Right kidney (tissue), 1 donor: ENCODE measurements at regions not wholly inside any gene's neighbourhood (a gene's known extent, or its start where the extent isn't known, plus 50 kb on each side); places are given as distances from the start of the nearest gene placed in this dataset.

ENCODE experiments used
- DNase-seq: peaks from one replicate; pipeline ENCODE4 v3.0.0-alpha.2; 2016

DNA sequence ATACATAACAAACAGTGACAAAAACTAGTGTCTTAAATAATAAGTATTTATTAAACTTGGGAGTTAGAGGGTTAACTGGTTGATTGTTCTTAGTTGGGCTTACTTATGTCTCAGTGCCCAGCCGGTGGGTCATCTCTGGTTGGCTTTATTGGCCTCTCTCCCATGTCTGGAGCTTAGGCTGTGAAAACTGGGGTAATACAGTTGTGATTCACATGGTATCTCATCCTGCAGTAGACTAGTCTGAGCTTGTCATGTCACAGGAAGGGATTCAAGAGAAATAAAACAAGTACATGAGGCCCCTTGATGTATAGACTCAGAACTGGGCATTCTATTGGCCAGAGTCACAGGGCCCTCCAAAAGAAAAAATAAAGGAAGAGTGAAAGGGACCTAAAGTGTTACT is 466.4 kb upstream of the SMC2 start:
- no peak for DNase-seq

DNA sequence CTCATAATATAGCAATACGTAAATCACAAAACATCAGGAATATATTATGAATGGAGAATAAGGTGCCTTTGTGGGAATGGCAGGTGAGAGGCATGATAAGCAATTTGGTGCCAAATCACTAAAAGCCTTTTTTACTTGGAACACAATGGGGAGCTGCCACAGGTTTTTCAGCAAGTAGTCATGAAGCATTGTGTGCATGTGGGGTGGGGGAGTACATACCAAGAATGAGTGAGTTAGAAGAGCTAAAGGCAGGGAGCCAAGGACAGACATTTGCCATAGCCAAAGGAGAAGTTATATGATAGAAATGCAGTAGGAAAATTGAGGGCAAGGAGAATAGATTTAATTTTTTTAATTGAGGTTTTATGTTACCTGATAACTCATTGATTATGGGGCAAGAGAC is 445.0 kb upstream of the SMC2 start:
- no peak for DNase-seq

DNA sequence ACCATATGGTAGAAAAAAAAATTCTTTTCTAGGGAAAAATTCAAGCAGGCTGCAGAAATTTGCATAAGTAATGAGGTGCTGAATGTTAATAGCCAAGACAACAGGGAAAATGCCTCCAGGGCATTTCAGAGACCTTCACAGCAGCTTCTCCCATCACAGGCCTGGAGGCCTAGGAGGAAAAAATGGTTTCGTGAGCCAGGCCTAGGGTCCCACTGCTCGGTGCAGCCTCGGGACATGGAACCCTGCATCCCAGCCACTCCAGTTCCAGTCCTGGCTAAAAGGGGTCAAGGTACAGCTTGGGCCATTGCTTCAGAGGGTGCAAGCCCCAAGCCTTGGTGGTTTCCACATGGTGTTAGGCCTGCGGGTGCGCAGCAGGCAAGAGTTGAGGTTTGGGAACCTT is 436.0 kb upstream of the SMC2 start:
- no peak for DNase-seq

DNA sequence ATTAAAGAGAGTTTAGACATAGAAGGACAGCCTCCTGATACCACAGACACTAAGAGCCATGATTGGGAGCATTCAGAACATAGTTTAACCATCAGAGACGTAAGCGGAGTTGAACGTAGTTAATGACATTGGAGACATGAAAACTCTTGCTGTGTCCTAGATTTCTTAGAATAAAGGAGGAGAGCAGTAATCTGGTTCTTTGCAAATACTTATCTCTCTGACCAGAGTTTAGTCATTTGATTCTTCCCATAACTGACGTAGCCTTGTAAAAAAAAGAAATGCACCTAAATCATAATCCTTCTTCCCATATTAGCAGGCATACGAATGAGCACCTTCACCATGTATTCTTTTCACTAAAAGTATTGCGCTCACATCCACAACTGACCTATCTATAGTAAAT is 433.3 kb upstream of the SMC2 start:
- DNase-seq, result no peak

DNA sequence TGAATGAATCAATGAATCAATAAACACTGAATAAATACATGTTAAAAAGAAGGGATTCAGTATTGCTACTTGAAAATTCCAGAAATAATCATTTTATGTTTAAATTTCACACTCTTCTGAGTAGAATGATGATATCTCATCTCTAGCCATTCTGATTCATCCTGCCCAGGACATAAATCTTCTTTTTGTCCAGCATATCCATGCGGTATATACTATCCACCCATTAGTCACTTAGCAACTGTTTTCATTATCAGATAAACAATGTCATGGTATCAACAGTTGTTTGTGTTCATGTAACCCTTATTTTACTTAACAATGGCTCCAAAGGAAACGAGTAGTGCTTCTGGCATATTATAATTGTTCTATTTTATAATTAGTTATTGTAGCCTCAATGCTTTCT is 432.4 kb upstream of the SMC2 start:
- DNase-seq, result no peak

DNA sequence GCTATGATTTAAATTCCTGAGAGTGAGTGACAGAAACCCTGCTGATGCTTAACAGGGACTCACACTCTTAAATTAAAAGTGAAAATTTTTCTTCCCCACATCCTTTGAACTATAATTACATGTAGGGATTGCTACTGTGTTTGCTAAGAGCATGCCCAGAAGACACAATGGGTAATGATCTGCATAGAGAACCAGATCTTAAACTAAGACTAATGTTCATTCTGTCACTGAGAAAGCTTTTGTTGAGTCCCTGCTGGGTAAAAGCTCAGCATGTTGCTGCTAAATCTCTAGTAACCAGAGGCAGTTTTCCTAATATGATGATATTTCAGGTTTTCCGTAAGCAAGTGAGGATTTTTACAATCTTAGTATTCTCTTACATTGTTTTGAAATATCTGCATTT is 424.8 kb upstream of the SMC2 start:
- no peak for DNase-seq

DNA sequence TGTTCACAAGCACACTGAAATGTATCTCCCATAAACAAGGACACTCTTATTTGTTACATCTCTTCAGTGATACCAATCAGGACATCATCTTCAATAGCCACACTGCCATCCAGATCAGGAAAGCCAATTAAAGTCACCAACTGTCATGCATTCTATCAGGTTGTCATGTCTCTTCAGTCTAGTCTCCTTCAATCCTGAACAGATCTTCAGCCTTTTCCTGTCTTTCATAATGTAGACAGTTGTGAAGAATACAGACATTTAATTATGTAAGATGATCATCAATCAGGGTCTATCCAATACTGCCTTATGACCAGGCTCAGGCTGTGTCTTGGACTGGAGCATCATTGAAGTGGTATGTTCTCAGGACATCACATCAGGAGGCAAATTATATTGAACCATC is 419.8 kb upstream of the SMC2 start:
- DNase-seq, result no peak

DNA sequence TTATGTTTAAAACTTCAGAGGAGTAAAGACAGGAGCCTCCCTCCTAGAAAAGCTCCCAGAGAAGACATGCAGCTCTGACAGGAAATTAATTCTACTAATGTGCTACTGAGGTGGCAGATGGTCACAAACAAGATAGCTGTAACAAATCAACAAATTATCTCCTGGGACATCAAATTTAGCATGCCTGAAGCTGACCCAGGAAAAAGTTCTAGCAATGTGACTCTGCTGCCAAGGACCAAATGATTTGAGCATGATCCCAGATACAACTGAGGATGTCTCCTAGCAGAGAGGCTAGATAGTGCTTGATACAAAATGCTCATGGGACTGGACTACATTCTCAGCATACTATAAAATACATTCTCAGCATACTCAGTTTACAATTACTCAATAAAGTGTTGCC is 413.5 kb upstream of the SMC2 start:
- DNase-seq, result no peak

DNA sequence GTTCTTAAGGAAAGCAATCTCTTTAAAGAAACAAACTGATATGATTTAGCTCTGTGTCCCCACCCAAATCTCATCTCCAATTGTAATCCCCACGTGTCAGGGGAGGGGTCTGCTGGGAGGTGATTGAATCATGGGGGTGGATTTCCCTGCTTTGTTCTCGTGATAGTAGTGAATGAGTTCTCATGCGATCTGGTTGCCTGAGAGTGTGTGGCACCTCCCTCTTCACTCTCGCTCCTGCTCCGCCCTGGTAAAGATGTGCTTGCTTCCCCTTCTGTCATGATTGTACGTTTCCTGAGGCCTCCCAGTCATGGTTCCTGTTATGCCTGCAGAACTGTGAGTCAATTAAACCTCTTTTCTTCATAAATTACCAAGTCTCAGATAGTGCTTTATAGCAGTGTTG is 412.7 kb upstream of the SMC2 start:
- no peak for DNase-seq

DNA sequence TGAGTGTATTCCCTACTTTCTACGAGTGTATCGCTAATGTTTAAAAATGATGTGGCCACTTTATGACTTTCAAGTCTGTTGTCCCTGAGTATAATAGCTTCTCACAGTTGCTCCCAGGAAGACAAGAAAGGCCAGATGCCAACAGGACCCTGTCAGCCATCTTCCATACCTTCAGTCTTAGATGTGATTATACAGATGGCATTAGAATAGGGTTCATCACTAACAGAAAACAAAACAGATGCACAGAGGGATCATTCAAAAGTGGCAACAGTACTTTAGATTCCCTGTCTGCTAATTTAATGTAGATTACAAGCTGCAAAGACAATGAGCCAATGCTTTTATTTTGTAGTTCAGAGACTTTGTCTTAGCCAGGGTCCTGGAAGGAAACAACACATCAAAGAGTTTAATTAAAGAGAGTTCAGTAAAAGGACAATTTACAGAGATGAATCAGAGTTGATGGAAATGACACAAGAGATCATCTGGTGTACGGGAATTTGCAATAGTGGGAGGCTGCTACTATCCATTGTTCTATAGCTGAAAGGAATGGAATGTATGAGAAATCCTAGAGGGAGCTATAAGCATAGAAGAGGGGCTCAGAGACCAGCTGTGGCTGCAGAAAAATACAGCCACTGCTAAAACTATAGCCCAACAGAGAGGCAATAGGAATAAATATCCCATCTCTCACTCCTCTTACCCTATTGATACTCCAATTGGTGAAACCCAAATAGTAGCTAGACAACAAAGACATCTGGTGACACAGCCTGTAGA is 393.7 kb upstream of the SMC2 start:
- DNase-seq, result no peak

DNA sequence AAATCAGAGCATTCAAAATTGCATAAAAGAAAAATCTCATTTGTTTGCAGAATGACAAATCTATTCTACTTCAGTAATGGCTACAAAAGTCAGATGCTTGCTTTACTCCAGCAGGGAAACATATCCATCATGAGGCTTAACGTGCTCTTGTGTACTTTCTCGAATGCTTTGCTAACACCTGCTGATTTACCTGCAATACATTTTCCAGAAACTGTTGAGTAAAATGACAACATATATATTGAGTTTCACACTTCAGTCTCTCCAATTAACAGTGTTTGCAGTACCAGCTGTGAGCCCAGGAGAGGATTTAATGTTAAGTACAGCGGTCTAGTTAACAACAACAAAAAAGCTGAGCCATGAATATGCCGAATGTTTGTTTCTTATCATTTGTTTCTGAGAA is 391.5 kb upstream of the SMC2 start:
- no peak for DNase-seq

DNA sequence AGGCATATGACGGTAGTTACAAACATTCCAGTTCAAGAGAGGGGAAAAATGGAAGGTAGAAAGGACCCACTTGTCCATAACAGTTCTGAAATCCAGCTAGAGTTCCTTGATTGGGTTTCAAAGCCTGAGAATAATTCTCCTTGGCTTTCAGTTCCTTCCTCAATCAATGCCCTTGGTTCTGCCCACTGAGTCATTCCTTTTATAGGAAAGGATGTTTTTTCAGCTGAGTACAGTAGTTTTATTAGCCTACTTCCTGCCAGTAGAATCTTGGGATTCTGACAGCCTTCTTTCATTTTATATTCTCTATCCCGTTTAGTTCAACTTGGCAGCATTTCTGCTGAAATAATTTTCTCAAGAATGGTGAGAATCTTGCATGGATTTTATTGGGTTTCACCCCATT is 386.9 kb upstream of the SMC2 start:
- DNase-seq, result no peak

DNA sequence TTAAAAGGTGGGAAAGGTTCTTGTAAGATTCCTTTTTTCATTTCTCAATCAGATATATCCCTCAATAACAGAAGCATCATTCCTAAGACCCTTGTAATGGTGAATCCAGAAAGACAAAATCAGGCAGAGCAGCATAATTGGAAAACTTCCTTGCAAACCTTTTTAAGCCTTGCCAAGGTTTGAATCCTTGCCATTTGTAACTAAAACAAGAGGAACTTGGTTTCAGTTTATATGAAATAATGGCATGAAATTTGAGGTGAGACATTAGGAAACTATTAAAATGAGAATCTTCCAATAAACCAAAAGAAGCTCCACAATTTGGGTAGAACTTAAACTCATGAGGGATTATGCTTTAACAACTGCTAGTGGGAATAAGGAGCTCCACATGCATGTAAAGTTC is 384.7 kb upstream of the SMC2 start:
- no peak for DNase-seq

DNA sequence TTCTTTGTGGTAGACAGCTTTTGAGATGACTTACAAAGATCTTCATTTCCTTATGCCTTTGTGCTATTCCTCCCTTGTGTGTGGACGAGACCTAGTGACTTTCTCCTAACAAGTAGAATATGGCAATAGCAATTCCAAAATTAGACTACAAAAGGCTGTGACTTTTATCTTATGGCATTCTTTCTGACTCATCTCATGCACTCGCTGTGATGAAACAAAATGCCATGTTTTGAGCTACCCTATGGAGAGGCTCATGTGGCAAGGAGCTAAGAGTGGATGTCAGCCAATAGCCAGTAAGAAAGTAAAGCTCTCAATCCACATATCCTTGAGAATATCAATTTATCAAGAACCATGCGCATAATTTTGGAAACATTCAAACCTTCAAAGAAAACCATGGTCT is 380.5 kb upstream of the SMC2 start:
- DNase-seq, result no peak

DNA sequence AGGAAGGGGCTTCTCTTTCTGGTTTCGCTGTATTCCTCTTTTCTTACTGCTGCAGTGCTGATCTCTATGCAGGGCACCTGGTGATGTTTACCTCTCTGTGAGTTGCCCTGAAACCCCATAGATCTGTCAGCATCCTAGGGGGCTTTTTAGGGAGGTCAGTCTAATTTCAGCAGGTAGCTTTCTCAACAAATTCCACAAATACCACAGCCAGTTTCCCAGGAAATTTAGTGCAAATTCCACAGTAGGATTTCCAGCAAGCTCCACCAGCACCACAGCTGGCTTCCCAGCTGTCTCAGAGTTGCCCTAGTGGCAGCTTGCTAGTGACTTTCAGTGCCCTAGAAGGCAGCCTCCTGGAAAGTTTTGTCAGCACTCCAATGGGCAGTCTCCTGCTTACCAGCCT is 379.1 kb upstream of the SMC2 start:
- no peak for DNase-seq

DNA sequence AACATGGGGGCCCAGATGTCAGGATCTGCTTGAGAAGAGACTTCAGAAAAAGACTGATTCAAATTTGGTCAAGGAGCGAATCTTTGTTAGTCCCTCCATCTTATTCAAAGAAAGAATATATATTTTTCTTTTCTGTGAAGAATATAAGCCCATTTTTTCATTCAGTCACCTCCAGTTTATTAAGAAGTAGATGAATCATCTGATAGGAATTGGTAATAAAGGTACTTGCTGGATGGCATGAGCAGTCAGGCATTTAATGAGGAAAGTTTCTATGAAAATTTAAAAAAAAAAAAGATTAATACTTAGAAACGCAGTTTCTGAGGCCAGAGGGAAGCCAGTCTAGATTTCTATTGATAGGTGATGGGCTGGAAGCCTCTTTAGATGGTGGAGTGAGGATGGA is 373.1 kb upstream of the SMC2 start:
- DNase-seq, result no peak

DNA sequence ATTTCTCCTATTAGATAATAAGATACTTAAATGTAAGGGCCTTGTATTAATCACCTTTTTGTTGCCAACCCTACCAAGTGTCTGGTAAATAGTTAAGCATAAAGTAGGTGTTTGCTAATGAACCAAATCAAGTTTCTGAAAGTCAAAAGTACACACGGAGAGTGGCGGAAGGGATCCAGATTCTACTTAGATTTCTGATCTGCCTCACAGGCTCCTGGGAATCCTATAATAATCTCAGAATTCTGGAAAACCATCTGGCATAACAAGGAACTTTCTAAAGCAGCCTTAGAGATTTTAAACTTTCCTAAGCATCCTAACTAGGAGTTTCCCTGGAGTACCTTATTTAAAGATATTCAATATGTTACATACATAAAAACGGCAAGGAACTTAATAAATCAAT is 363.2 kb upstream of the SMC2 start:
- no peak for DNase-seq

DNA sequence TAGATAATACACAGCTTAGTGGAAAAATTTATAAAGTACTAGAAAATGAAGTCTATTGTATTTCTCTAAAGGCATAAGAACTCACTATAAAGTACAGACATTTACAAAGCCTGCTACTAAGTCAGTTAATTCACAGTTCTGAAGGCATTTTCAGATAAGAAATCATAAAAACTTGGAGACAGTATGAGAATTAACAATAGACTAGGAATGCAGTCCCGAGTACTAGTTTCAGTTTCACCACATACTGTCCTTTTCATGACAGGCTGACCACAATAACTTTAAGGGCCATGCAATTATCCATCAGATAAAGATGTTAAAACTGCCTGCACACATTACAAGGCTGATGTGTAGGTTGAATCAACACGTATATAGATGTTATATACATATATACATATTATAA is 362.6 kb upstream of the SMC2 start:
- no peak for DNase-seq

DNA sequence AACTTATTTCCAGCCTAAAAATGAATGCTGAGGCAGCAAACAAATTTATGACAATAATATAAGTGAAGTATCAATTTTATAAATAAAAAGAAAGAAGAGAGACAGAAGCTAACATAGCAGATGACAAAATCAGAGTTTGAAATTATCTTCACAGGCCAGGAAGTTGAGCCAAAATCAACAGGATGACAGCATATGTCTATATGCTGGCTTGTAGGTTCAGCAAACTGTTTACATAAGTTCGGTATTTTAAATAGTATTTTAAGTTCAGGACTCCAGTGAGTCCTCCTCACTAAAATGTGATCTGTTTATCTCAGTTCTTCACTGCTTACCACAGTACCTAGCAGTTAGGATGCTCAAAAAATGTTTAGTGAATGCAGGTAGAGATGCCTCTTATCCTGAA is 359.6 kb upstream of the SMC2 start:
- DNase-seq, result no peak

DNA sequence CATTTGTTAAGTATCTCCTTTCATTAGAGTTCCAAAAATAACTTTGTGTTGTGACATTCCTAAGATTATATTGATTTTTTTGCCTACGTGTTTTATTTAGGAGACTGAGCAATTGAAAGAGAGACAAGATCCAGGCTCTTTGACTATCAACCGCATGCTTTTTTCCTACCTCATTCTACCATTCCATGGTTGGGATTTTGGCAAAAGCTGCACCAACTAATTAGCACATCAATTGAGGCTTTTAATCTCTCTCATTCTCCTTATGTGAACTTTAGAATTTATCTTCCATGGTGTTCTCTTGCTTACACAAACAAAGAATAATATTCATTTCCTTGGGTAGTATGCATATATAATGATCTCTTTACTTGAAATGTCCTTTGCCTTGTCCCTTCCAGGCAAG is 338.7 kb upstream of the SMC2 start:
- no peak for DNase-seq

DNA sequence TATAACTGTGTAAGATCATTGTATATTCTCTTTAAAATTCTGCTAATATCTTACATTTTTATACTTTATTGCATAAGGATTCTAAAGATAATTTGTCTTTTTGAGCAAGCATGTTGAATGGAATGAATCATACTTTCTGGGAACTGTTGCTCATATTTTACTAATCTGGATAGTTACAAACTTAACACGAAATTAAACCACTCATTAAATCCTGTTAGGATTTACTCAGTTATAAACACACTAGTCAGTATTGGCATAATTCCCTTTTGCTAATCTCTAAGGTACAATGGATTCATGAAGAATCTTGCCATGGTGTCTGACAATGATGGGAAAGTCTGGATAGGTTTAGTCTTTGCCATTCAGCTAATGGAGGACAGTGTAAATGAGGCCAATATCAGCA is 338.1 kb upstream of the SMC2 start:
- DNase-seq, result no peak

DNA sequence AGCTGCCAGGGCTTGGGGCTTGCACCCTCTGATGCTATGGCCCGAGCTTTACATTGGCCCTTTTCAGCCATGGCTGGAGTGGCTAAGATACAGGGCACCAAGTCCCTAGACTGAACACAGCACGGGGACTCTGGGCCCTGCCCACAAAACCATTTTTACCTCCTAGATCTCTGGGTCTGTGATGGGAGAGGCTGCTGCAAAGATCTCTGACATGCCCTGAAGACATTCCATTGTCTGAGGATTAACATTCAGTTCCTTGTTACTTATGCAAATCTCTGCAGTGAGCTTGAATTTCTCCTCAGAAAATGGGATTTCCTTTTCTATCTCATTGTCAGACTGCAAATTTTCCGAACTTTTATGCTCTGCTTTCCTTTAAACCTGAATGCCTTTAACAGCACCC is 337.0 kb upstream of the SMC2 start:
- no peak for DNase-seq

DNA sequence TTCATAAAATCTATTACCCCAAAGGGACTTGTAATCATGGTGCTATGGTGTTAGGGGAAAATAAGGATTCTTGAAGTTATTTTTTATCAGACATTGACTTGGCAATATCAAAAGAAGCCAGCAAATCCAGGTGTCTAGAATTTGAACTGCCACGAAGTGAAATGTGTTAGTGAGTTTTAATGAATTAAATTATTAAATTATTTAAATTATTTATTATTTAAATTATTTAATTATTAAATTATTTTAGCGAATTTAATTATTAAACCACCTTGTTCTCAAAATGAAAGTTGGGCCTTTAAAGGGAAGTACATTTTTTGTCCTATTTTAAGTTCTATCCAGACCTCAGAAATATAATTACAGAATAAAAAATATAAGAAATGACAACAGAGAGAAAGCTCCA is 332.6 kb upstream of the SMC2 start:
- no peak for DNase-seq

DNA sequence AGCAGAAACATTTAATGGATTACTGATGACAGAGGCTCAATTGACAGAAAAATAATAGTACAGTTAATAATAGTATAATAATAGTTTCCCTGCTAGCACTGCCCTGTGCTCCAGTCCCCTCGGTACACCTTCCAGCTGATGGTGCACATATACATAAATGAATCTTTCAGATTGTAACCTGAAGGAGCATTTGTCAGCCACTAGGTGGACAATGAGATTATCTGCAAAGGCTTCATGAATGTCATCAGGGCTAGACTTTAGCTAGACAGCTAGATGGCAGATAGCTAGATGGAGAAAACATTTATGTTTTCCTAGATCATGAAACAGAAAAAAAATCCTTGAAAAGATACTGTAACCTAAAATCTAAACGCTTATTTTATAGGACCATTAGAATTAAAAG is 304.4 kb upstream of the SMC2 start:
- no peak for DNase-seq

DNA sequence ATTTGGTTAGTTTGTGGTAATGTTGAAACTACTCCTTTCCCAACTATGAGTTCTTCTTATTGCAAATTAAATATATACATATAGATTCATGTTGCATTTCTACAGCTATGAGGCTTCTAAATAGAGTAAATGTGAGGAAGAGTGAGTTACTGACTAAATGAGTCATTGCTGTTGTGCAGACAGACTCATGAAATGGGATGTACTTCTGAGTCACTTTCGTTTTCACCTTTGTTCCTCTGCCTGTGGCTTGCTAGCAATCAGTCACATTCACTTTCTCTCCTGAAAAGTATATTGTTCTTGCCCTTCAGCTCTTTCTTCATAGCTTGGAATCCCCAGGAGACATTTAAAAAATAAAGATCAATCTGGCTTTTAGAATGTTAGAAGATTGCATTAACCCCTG is 295.5 kb upstream of the SMC2 start:
- no peak for DNase-seq
